ENCODE measurements at regions not wholly inside any gene's neighbourhood (a gene's known extent, or its start where the extent isn't known, plus 50 kb on each side); places are given as distances from the start of the nearest gene placed in this dataset.
A peak's percentile ranks its signal among the peaks of the same experiment; 100 is the strongest.

GRCh38 chr10:28250782-28251181 is 52.1 kb downstream of the MPP7 start:
- peak; percentile 35 for DNase-seq

- DNase-seq: no peak
Observed at GRCh38 chr10:28250358-28250757, 52.5 kb downstream of the MPP7 start.

- no peak for DNase-seq
Observed at GRCh38 chr10:28249512-28249911, 53.4 kb downstream of the MPP7 start.

- peak; percentile 41 for DNase-seq
Observed at GRCh38 chr10:28248092-28248491, 54.8 kb downstream of the MPP7 start.

- no peak for DNase-seq
Observed at GRCh38 chr10:28246023-28246422, 56.8 kb downstream of the MPP7 start.

- no peak for DNase-seq
Observed at GRCh38 chr10:28243923-28244322, 58.9 kb downstream of the MPP7 start.

- DNase-seq: no peak
Observed at GRCh38 chr10:28242555-28243204, 60.2 kb downstream of the MPP7 start.

GRCh38 chr10:28241741-28242399 is 61.0 kb downstream of the MPP7 start:
- DNase-seq: peak; percentile 58

GRCh38 chr10:28240400-28240799 is 62.5 kb downstream of the MPP7 start:
- DNase-seq: no peak

GRCh38 chr10:28236591-28236990 is 66.3 kb downstream of the MPP7 start:
- DNase-seq: no peak

GRCh38 chr10:28220811-28221210 is 82.1 kb downstream of the MPP7 start:
- DNase-seq: no peak

- peak; percentile 87 for DNase-seq
Observed at GRCh38 chr10:28219251-28219650, 83.6 kb downstream of the MPP7 start.

GRCh38 chr10:28217848-28218247 is 85.0 kb downstream of the MPP7 start:
- DNase-seq: peak; percentile 94

- no peak for DNase-seq
Observed at GRCh38 chr10:28215930-28216329, 86.9 kb downstream of the MPP7 start.

GRCh38 chr10:28214219-28214618 is 88.6 kb downstream of the MPP7 start:
- no peak for DNase-seq

GRCh38 chr10:28211759-28212158 is 91.1 kb downstream of the MPP7 start:
- no peak for DNase-seq

- DNase-seq: no peak
Observed at GRCh38 chr10:28207799-28208198, 95.1 kb downstream of the MPP7 start.

- peak; percentile 78 for DNase-seq
Observed at GRCh38 chr10:28202941-28203352, 99.9 kb downstream of the MPP7 start.

GRCh38 chr10:28201410-28202400 is 101.2 kb downstream of the MPP7 start:
- DNase-seq: peak; percentile 26

GRCh38 chr10:28200775-28201174 is 102.1 kb downstream of the MPP7 start:
- peak; percentile 58 for DNase-seq

- DNase-seq: no peak
Observed at GRCh38 chr10:28199941-28200340, 102.9 kb downstream of the MPP7 start.

GRCh38 chr10:28190196-28190595 is 112.7 kb downstream of the MPP7 start:
- peak; percentile 31 for DNase-seq

GRCh38 chr10:28188526-28188925 is 114.3 kb downstream of the MPP7 start:
- no peak for DNase-seq
